Natural killer cell (primary cell): ENCODE measurements at regions not wholly inside any gene's neighbourhood (a gene's known extent, or its start where the extent isn't known, plus 50 kb on each side); places are given as distances from the start of the nearest gene placed in this dataset.

ENCODE experiments used
- ATAC-seq, 3 donors: fragments of 150-1000 bp in 2 of 3; fragments of 200-7000 bp in 1 of 3; cut with Tn5 transposase; 1 replicate in 1 of 3; 2 replicates in 2 of 3; pipeline ENCODE4 v1.10.0; 2021; ENCODE audit warnings: mild to moderate bottlenecking in 2 of 3, moderate library complexity in 2 of 3
- DNase-seq, 2 donors: peaks; one replicate each; pipeline versions ENCODE4 v3.0.0 to v3.0.0-alpha.2; 2013 to 2021; ENCODE audit warnings: mixed read lengths in 1 of 2
- H3K27ac ChIP-seq: one replicate; pipeline ENCODE4 v1.5.1; 2013; ENCODE audit warnings: mild to moderate bottlenecking, low read length
- H3K27me3 ChIP-seq: one replicate; pipeline ENCODE4 v1.6.1; 2013; ENCODE audit warnings: low read length; ENCODE audit not compliant: control insufficient read depth, insufficient read depth
- H3K36me3 ChIP-seq: one replicate; pipeline ENCODE4 v1.6.1; 2013; ENCODE audit warnings: low read length; ENCODE audit not compliant: control insufficient read depth, insufficient read depth
- H3K4me1 ChIP-seq: one replicate; pipeline ENCODE4 v1.6.1; 2013; ENCODE audit warnings: low read length; ENCODE audit not compliant: control insufficient read depth, insufficient read depth
- H3K4me3 ChIP-seq: one replicate; pipeline ENCODE4 v1.5.1; 2013; ENCODE audit warnings: low read length
- H3K9me3 ChIP-seq: one replicate; pipeline ENCODE4 v1.6.1; 2013; ENCODE audit warnings: low read length; ENCODE audit not compliant: control insufficient read depth, insufficient read depth
- H3K27ac Mint-ChIP-seq, 2 donors: one replicate each; pipeline ENCODE4 v1.8.0; 2022; ENCODE audit warnings: mild to moderate bottlenecking in 2 of 2, mixed read lengths in 2 of 2, moderate library complexity in 1 of 2
- H3K27me3 Mint-ChIP-seq, 2 donors: one replicate each; pipeline ENCODE4 v1.8.0; 2022; ENCODE audit warnings: low read depth in 2 of 2, mixed read lengths in 2 of 2
- H3K36me3 Mint-ChIP-seq: one replicate; pipeline ENCODE4 v1.8.0; 2022; ENCODE audit warnings: mixed read lengths
- H3K4me1 Mint-ChIP-seq, 2 donors: one replicate each; pipeline ENCODE4 v1.8.0; 2022; ENCODE audit warnings: mixed read lengths in 2 of 2
- H3K4me3 Mint-ChIP-seq: one replicate; pipeline ENCODE4 v1.8.0; 2022; ENCODE audit warnings: mild to moderate bottlenecking, moderate library complexity, mixed read lengths
- H3K9me3 Mint-ChIP-seq, 2 donors: one replicate each; pipeline ENCODE4 v1.8.0; 2022; ENCODE audit warnings: mixed read lengths in 2 of 2
- WGBS: methylation state at CpG from one replicate; pipeline ENCODE4 v1.1.7; 2013; ENCODE audit warnings: missing lambda C conversion rate; ENCODE audit not compliant: insufficient coverage; 5-methylcytosine and 5-hydroxymethylcytosine counted together
- intact Hi-C: fragments of 100-400 bp; cut with micrococcal nuclease; formaldehyde crosslinking; loops from one replicate; pipeline ENCODE4 v1.14.2; 2022
- TF ChIP-seq, protein P1 (sequence below): fragments of 200-600 bp; IDR thresholded peaks from one replicate; pipeline ENCODE4 v1.8.0; 2022; ENCODE audit warnings: antibody characterized with exemption

- WGBS = 69% methylated on average over 13 of the region's 14 CpGs
- H3K27me3 Mint-ChIP-seq = peaks cover 13% of the 10 kb centered on the region in 2 donors
- DNase-seq = no peak
- no peaks in the 10 kb centered on the region for H3K27me3 ChIP-seq
- H3K9me3 Mint-ChIP-seq = no peaks in the 10 kb centered on the region
- H3K36me3 Mint-ChIP-seq = no peaks in the 10 kb centered on the region
- no peak overlapping the region for H3K27ac ChIP-seq
- peaks cover 12 to 13% of the 10 kb centered on the region in 2 donors for H3K4me1 Mint-ChIP-seq
- TF ChIP-seq, protein P1, sequence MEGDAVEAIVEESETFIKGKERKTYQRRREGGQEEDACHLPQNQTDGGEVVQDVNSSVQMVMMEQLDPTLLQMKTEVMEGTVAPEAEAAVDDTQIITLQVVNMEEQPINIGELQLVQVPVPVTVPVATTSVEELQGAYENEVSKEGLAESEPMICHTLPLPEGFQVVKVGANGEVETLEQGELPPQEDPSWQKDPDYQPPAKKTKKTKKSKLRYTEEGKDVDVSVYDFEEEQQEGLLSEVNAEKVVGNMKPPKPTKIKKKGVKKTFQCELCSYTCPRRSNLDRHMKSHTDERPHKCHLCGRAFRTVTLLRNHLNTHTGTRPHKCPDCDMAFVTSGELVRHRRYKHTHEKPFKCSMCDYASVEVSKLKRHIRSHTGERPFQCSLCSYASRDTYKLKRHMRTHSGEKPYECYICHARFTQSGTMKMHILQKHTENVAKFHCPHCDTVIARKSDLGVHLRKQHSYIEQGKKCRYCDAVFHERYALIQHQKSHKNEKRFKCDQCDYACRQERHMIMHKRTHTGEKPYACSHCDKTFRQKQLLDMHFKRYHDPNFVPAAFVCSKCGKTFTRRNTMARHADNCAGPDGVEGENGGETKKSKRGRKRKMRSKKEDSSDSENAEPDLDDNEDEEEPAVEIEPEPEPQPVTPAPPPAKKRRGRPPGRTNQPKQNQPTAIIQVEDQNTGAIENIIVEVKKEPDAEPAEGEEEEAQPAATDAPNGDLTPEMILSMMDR = no peak
- peaks cover 19% of the 10 kb centered on the region for H3K4me1 ChIP-seq
- no peaks in the 10 kb centered on the region for H3K9me3 ChIP-seq
- H3K27ac Mint-ChIP-seq = no peak overlapping the region
- H3K36me3 ChIP-seq = no peaks in the 10 kb centered on the region
- ATAC-seq = no peak
- no peak overlapping the region for H3K4me3 ChIP-seq
- intact Hi-C loops = no loop called here
- no peak overlapping the region for H3K4me3 Mint-ChIP-seq
Observed at GRCh38 chr6:44527583-44528369, 140.3 kb downstream of the CDC5L start.

DNA sequence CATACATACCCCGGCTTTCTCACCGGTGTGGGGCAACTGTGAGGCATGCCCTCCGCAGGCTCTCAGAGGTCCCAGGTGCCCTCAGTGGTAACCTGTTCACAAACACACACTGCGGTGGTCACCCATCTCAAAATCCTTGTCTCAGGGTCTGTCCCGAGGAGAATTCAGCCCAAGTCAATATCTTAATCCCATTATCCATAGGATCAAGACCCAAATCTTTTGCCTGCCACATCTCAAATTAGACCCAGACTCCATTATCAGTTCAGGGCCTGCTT, 140.8 kb downstream of the CDC5L start:
- Histone ChIP-seq H3K4me1 (peaks cover 19% of the 10 kb centered on the region), H3K9me3 (no peaks in the 10 kb centered on the region), H3K27me3 (no peaks in the 10 kb centered on the region), H3K27ac (no peak overlapping the region), H3K4me3 (no peak overlapping the region), H3K36me3 (no peaks in the 10 kb centered on the region)
- no peak for DNase-seq
- ATAC-seq = no peak
- H3K9me3 Mint-ChIP-seq = no peaks in the 10 kb centered on the region
- no peak overlapping the region for H3K27ac Mint-ChIP-seq
- H3K27me3 Mint-ChIP-seq = peaks cover 13% of the 10 kb centered on the region in 2 donors
- H3K4me1 Mint-ChIP-seq = peaks cover 12 to 13% of the 10 kb centered on the region in 2 donors
- TF ChIP-seq, protein P1 = no peak
- no peak overlapping the region for H3K4me3 Mint-ChIP-seq
- WGBS = 79% methylated on average over 5 of the region's 5 CpGs
- intact Hi-C loops = no loop called here
- H3K36me3 Mint-ChIP-seq = no peaks in the 10 kb centered on the region

GRCh38 chr6:44528716-44529115, 141.2 kb downstream of the CDC5L start:
- intact Hi-C loops = no loop called here
- Histone ChIP-seq H3K4me1 (peaks cover 19% of the 10 kb centered on the region), H3K9me3 (no peaks in the 10 kb centered on the region), H3K4me3 (no peak overlapping the region), H3K27ac (no peak overlapping the region), H3K36me3 (no peaks in the 10 kb centered on the region), H3K27me3 (no peaks in the 10 kb centered on the region)
- no peak overlapping the region for H3K27ac Mint-ChIP-seq
- TF ChIP-seq, protein P1 = no peak
- DNase-seq (no peak), ATAC-seq (no peak)
- no peaks in the 10 kb centered on the region for H3K9me3 Mint-ChIP-seq
- peaks cover 13% of the 10 kb centered on the region in 2 donors for H3K27me3 Mint-ChIP-seq
- H3K36me3 Mint-ChIP-seq = no peaks in the 10 kb centered on the region
- H3K4me3 Mint-ChIP-seq = no peak overlapping the region
- peaks cover 12 to 13% of the 10 kb centered on the region in 2 donors for H3K4me1 Mint-ChIP-seq
- whole genome bisulfite sequencing = 55% methylated on average over 2 of the region's 2 CpGs
